ENCODE measurements at regions not wholly inside any gene's neighbourhood (a gene's known extent, or its start where the extent isn't known, plus 50 kb on each side); places are given as distances from the start of the nearest gene placed in this dataset.

DNA sequence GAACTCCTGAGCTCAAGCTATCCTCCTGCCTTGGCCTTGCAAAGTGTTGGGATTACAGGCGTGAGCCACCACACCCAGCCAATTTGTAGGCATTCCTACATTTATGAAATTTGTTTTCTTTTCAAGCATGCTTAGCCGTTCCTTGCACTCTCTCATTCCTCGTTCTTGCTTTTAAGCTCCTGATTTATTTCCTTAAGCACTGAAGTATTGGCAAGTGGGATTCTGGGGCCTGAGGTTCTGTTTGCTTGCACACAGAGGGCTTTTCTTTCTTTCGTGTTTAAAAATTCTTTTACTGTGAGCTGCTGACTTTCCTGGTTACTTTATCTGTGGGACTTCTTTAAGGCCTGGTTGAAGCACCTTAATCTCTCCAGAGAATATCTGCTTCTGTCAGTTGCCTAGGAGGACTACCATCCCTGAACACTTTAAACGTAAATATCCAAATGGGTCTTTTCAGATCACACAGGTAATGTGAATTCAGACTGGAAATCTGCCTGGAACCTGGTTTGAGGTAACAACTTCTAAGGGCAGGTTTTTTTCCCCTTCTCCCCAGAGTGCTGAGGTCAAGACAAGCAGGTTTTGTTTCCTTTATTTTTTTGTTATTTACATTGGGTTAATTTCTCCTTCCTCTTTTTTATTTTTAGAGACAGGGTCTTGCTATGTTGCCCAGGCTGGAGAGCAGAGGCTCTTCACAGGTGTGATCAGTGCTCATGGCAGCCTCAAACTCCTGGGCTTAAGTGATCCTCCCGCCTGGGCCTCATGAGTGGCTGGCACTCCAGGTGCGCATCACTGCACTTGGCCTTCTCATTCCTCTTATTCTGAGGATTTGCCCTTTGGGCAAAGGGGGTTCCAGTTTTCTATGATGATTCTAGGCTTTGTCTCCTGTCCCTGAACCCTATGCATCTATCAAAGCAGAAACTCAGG is 102.9 kb downstream of the PFKFB3 start:
- no peak overlapping the region for H3K4me3 Mint-ChIP-seq
- no peak overlapping the region for H3K27ac Mint-ChIP-seq
- H3K4me1 Mint-ChIP-seq (ENCODE audit: low read depth) = peaks cover 5% of the 10 kb centered on the region
- no peaks in the 10 kb centered on the region for H3K27me3 Mint-ChIP-seq
- H3K36me3 Mint-ChIP-seq = no peaks in the 10 kb centered on the region
- H3K9me3 Mint-ChIP-seq (ENCODE audit: low read depth) = no peaks in the 10 kb centered on the region

DNA sequence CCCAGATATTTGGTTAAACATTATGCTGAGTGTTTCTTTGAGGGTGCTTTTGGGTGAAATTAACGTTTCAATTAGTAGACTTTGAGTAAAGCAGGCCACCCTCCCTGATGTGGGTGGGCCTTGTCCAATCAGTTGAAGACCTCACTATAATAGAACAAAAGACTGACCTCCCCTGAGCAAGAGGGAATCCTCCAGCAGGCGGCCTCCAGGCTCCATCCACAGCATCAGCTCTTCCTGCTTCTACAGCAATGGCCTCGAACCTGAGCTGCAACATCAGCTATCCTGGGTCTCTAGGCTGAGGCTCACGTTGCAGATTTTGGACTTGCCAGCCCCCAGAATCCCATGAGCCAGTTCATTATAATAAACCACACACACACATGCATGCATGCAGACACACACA is 104.2 kb downstream of the PFKFB3 start:
- no peaks in the 10 kb centered on the region for H3K4me1 Mint-ChIP-seq (ENCODE audit: low read depth)
- H3K36me3 Mint-ChIP-seq = no peaks in the 10 kb centered on the region
- H3K4me3 Mint-ChIP-seq = no peak overlapping the region
- no peaks in the 10 kb centered on the region for H3K27me3 Mint-ChIP-seq
- H3K9me3 Mint-ChIP-seq (ENCODE audit: low read depth) = no peaks in the 10 kb centered on the region
- no peak overlapping the region for H3K27ac Mint-ChIP-seq

DNA sequence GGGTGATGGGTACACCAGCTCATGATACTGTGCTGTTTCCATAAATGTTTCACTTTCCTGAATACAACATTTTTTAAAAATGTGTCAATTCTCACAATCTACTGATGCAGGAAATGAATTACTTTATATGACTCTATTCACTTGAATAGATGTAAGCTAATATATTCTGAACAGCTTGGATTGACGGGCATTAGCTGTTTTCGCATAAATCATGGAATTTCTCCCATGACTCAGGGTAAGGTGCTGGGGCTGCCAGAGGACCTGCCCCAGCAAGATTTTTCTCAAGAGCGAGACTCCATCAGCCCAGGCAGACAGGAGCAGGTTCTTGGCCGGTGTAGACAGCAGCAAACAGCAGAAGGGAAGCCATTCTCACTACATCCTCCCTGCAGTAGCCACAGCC is 107.1 kb downstream of the PFKFB3 start:
- H3K36me3 Mint-ChIP-seq = no peaks in the 10 kb centered on the region
- no peak overlapping the region for H3K27ac Mint-ChIP-seq
- H3K4me1 Mint-ChIP-seq (ENCODE audit: low read depth) = no peaks in the 10 kb centered on the region
- no peaks in the 10 kb centered on the region for H3K27me3 Mint-ChIP-seq
- H3K9me3 Mint-ChIP-seq (ENCODE audit: low read depth) = no peaks in the 10 kb centered on the region
- no peak overlapping the region for H3K4me3 Mint-ChIP-seq

DNA sequence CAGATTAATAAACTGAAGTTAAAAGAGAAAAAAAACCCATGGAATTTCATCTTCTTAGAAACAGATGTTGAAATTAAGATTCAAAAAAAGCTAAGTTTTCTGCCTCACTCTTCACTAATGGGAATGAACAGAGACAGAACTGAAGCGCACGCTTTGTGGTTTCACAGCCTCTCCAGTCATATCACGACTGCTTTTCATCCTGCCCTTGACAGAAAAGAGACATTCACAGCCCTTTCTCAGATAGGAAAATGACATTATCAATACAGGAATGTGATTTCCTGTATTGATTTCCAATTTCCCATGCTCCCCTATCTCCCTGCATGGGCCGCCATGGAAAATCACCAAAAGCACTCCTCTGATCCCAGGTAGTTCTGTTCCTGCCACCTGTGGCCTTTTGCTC is 108.2 kb downstream of the PFKFB3 start:
- Mint-ChIP-seq H3K4me3 (no peak overlapping the region), H3K9me3 (ENCODE audit: low read depth) (no peaks in the 10 kb centered on the region), H3K27ac (no peak overlapping the region), H3K27me3 (no peaks in the 10 kb centered on the region), H3K4me1 (ENCODE audit: low read depth) (no peaks in the 10 kb centered on the region), H3K36me3 (no peaks in the 10 kb centered on the region)

DNA sequence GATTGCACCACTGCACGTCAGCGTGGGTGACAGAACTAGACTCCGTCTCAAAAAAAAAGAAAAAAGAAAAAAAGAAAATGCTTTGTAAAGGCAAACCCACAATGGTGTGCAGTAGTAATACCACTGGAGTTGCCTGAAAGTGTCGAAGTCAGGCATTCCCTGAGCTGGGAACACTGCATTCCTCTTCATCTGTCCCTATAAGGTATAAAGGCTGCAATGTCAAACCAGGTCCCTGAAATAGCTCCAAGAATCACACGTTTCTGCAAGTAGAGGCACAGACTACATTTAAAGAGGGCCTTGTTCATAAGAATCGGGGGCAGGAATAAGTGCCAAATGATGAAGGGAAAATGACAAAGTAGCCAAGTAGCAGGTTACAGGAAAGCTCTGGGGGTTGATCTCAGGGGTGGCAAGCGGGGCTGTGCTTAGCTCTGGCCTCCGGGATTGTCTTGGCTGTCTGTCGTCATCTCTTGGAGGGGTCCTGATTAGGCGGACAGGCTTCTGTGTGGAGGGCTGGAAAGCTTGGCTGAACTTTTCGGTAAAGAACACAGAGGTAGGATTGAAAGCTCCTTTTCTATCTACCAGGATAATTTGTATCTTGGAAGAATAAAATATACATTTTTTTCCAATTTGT is 109.1 kb downstream of the PFKFB3 start:
- Mint-ChIP-seq H3K4me3 (no peak overlapping the region), H3K27me3 (no peaks in the 10 kb centered on the region), H3K9me3 (ENCODE audit: low read depth) (no peaks in the 10 kb centered on the region), H3K4me1 (ENCODE audit: low read depth) (no peaks in the 10 kb centered on the region), H3K27ac (no peak overlapping the region), H3K36me3 (no peaks in the 10 kb centered on the region)

DNA sequence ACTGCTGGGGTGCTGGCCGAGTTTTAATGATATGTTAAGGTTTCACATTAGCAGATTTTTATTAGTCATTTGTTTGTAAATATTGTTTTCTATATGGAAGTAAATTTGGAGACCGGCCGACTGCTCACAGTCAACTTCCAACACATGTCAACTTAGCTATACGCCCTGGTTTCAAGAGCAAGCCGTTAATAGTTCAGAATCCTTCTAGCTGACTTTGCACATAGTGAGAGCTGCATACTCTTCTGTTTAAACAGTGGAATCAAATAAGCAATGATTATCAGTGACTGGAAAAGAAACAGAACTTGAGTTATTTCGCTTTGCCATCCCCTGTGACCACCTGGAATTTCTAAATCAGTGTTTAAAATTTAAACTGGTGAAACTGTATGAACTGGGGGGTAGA is 109.9 kb downstream of the PFKFB3 start:
- Mint-ChIP-seq H3K36me3 (peaks cover 2% of the 10 kb centered on the region), H3K27me3 (no peaks in the 10 kb centered on the region), H3K9me3 (ENCODE audit: low read depth) (no peaks in the 10 kb centered on the region), H3K4me1 (ENCODE audit: low read depth) (no peaks in the 10 kb centered on the region), H3K27ac (no peak overlapping the region), H3K4me3 (no peak overlapping the region)

DNA sequence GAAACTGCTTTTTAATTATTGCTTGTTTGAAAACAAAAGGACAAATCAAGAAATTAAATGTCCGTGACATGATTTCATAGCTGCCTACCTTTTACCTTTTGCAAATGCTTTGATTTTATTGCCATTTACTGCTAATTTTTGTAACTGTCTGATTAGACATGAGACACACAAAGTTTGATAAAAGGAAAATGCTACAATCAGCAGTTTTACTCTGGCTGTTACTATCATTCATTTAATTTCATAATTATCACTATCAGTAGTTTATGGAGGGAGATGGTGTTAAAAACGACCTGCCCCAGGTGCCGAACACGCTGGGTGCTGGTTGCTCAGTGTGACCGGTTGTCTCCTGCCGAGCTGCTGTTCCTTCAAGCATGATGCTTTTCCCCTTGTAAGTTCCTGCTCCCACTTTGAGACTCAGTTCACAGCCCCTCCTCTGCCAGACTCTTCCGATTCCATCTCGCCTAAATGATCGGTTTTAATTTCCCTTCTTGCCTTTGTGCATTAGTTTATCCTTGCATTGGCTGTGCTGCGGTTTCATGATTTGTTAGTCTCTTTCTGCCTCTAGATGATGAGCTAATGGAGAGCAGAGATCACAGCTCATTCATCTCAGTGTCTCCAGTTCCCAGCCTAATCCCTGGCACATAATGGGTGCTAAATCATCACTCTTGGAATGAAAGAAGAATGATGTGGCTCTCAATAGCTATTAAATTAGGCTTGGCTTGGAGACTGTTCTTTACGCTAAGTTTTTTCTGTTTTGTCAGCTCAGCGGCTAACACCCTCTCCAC is 110.6 kb downstream of the PFKFB3 start:
- H3K4me1 Mint-ChIP-seq (ENCODE audit: low read depth) = no peaks in the 10 kb centered on the region
- H3K9me3 Mint-ChIP-seq (ENCODE audit: low read depth) = no peaks in the 10 kb centered on the region
- peaks cover 2% of the 10 kb centered on the region for H3K36me3 Mint-ChIP-seq
- no peak overlapping the region for H3K4me3 Mint-ChIP-seq
- no peaks in the 10 kb centered on the region for H3K27me3 Mint-ChIP-seq
- H3K27ac Mint-ChIP-seq = no peak overlapping the region

DNA sequence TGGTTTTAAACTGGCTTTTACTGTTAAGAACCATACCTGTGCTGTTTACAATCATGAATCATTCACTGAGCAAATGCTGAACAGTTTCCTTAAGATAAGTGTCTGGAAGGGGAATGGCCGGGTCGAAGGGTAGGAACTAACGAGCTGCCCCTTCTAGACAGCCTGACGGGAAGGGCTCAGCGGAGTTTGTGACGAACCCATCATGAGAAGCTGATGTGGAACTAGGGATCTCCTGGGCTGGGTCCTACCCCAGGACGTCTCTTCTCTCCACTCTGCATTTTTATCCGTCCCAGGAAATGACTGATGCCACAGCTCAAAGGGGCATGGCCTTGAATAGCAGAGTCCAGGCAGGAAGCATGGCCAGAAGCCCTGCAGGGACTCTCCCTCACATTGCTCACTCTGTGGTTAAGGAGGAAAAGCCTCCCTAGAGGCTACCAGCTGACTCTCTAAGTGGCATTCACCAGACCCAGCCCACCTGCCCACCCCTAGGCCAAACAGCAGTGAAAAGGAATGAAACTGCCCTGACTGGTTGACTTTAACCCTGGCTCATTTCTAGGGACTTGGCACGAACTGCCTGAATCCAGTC is 112.0 kb downstream of the PFKFB3 start:
- Mint-ChIP-seq H3K9me3 (ENCODE audit: low read depth) (no peaks in the 10 kb centered on the region), H3K27me3 (no peaks in the 10 kb centered on the region), H3K4me1 (ENCODE audit: low read depth) (no peaks in the 10 kb centered on the region), H3K36me3 (peaks cover 2% of the 10 kb centered on the region), H3K27ac (no peak overlapping the region), H3K4me3 (no peak overlapping the region)

DNA sequence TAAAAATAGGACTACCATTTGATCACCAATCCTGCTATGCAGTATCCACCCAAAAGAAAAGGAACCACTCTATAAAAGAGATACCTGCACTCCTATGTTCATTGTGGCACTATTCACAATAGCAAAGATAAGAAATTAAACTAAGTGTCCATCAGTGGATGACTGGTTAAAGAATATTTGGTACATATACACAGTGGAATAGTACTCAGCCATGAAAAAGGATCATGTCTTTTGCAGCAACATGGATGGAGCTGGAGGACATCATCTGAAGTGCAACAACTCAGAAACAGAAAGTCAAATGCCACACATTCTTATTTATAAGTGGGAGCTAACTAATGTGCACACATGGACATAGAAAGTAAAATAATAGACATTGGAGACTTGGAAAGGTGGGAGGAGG is 116.4 kb downstream of the PFKFB3 start:
- peaks cover 2% of the 10 kb centered on the region for H3K36me3 Mint-ChIP-seq
- H3K4me3 Mint-ChIP-seq = no peak overlapping the region
- no peaks in the 10 kb centered on the region for H3K27me3 Mint-ChIP-seq
- H3K27ac Mint-ChIP-seq = no peak overlapping the region
- no peaks in the 10 kb centered on the region for H3K4me1 Mint-ChIP-seq (ENCODE audit: low read depth)
- H3K9me3 Mint-ChIP-seq (ENCODE audit: low read depth) = no peaks in the 10 kb centered on the region

DNA sequence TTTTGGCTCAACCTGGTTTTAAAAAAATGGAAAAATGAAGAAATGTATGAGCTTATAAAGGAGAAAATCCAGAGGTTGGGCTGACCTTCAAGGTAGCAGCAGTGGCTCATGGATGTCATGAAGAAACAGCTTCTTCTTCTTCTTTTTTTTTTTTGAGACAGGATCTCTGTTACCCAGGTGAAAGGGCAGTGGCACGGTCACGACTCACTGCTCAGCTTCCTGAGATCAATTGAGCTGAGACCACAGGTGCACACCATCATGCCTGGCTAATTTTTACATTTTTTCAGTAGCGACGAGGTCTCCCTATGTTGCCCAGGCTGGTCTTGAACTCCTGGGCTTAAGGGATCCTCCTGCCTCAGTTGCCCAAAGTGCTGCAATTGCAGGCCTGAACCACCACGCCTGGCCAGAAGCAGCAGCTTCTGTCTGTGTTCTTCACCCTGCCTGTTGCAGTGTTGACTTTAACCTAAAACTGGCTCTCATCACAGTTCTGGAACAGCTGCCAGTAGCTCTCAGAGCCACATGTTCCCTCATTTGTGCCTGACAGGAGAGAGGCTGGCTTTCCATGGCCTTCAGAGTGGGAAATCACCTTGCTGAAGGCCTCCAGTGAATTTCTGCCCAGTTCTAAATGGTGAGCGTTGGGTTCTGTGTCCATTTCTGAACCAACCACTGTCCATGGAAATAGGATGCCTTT is 117.7 kb downstream of the PFKFB3 start:
- no peaks in the 10 kb centered on the region for H3K27me3 Mint-ChIP-seq
- H3K4me3 Mint-ChIP-seq = no peak overlapping the region
- no peak overlapping the region for H3K27ac Mint-ChIP-seq
- peaks cover 2% of the 10 kb centered on the region for H3K36me3 Mint-ChIP-seq
- H3K9me3 Mint-ChIP-seq (ENCODE audit: low read depth) = no peaks in the 10 kb centered on the region
- no peaks in the 10 kb centered on the region for H3K4me1 Mint-ChIP-seq (ENCODE audit: low read depth)

DNA sequence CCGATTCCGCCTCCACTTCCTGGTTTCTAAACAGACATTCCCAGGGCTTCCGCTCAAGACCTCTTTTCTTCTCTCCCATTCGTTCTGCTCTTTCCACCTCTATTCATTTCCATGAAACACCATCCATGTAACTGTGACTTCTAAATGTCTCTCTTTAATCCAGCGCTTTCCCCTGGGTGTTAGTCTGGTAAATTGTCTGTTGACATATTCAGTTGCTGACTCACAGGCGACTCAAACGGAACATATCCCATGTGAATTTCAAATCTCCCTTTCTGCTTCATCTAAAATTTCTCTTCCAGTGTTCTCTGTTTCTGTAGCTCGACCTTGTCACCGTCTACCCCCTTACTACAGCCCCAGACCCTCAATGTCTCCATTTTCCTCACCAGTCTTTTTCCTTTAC is 119.1 kb downstream of the PFKFB3 start:
- Mint-ChIP-seq H3K4me1 (ENCODE audit: low read depth) (no peaks in the 10 kb centered on the region), H3K4me3 (no peak overlapping the region), H3K27me3 (no peaks in the 10 kb centered on the region), H3K36me3 (peaks cover 5% of the 10 kb centered on the region), H3K9me3 (ENCODE audit: low read depth) (no peaks in the 10 kb centered on the region), H3K27ac (no peak overlapping the region)

DNA sequence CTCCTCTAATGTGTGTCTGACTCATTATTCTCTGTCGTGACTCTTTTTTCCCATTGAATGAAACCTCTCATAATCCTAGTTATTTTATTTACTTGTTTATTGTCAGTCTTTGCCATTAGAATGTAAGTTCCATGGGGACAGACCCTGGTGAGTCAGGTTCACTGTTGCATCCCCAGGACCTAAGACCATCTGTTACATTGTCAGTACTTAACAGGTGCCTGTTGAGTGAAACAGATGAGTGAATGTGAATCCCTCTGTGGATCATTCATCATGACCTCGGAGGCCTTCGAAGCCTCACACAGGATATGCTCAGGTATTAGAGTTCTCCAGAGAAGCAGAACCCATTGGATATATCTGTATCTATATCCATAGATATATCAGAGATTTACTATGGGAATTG is 120.1 kb downstream of the PFKFB3 start:
- Mint-ChIP-seq H3K27me3 (no peaks in the 10 kb centered on the region), H3K4me3 (no peak overlapping the region), H3K9me3 (ENCODE audit: low read depth) (no peaks in the 10 kb centered on the region), H3K4me1 (ENCODE audit: low read depth) (no peaks in the 10 kb centered on the region), H3K36me3 (peaks cover 3% of the 10 kb centered on the region), H3K27ac (no peak overlapping the region)

DNA sequence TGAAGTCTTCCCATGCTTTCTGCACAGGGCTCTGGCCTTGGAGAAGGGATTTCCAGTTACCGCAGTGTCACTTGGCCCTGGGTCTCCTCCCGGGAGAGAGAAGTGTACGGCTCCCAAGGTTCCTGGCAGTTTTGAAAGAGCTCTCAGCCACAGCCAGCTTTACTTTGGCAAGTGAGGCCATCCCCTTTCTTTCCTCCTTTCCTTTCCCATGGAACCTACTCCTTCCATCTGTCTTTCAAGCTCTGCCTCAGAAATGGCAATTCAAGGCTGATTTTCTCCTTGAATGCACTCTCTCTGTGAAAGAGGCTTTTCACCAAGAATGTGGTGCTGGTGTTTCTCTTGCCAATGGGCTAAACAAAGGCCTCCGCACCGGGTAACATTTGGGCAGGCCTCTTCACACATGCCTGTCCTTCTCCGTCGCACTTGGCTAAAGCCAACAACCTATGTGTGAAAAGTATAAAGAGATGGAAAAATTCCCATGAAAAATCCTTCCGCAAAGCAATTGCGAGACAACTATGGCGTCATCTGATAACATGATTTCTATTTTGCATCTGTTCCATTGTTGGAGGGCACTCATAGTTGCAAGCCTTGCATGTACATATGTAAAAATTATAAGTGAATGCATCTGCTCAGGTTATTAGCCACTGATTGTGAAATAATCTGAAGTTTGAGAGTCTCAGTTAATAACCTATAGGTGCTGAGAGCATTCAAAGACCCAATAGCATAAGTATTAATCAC is 125.4 kb downstream of the PFKFB3 start:
- Mint-ChIP-seq H3K9me3 (ENCODE audit: low read depth) (no peaks in the 10 kb centered on the region), H3K4me3 (no peak overlapping the region), H3K36me3 (peaks cover 6% of the 10 kb centered on the region), H3K4me1 (ENCODE audit: low read depth) (no peaks in the 10 kb centered on the region), H3K27me3 (no peaks in the 10 kb centered on the region), H3K27ac (no peak overlapping the region)
